Thyroid gland (tissue), 4 donors: ENCODE measurements at regions not wholly inside any gene's neighbourhood (a gene's known extent, or its start where the extent isn't known, plus 50 kb on each side); places are given as distances from the start of the nearest gene placed in this dataset.
"Not testable (repeated sequence)": the region's sequence is repeated elsewhere in the genome, so short reads cannot be mapped to it uniquely, and the experiment has no call there.

Experiments
- DNase-seq, 2 donors: peaks; one replicate each; pipeline ENCODE4 v3.0.0-alpha.2; 2019
- H3K27ac ChIP-seq, 3 donors: fragments of 200-600 bp; sonication (generic); 1 replicate in 2 of 3; 2 replicates in 1 of 3; pipeline ENCODE4 v1.5.1; 2016 to 2019; ENCODE audit warnings: mild to moderate bottlenecking in 1 of 3, moderate library complexity in 1 of 3
- H3K27me3 ChIP-seq: fragments of 200-600 bp; sonication (generic); one replicate; pipeline ENCODE4 v1.5.1; 2019
- H3K36me3 ChIP-seq, 2 donors: fragments of 200-600 bp; sonication (generic); one replicate each; pipeline ENCODE4 v1.5.1; 2016 to 2019
- H3K4me1 ChIP-seq, 2 donors: fragments of 200-600 bp; sonication (generic); one replicate each; pipeline ENCODE4 v1.5.1; 2017 to 2019
- H3K4me3 ChIP-seq, 3 donors: fragments of 200-600 bp; sonication (generic); replicated peaks in 1 of 3; 1 replicate in 2 of 3; 2 replicates in 1 of 3; pipeline ENCODE4 v1.5.1; 2016; ENCODE audit warnings: mild to moderate bottlenecking in 1 of 3
- H3K9me3 ChIP-seq: fragments of 200-600 bp; sonication (generic); one replicate; pipeline ENCODE4 v1.5.1; 2017
- POLR2A ChIP-seq, 2 donors: fragments of 450-650 bp; IDR thresholded peaks; one replicate each; pipeline ENCODE4 v1.6.1; 2017; ENCODE audit warnings: antibody characterized with exemption in 2 of 2, mild to moderate bottlenecking in 2 of 2, moderate library complexity in 1 of 2
- WGBS, 2 donors: methylation state at CpG; one replicate each; pipeline ENCODE4 v1.1.5; 2017; 5-methylcytosine and 5-hydroxymethylcytosine counted together
- intact Hi-C: fragments of 100-400 bp; cut with DNase I; formaldehyde crosslinking; loops from one replicate; pipeline ENCODE4 v1.15.1; 2023
- TF ChIP-seq, protein P1 (sequence below), 6 experiments: fragments of 200-600 bp in 3 of 6; fragments of 450-650 bp in 3 of 6; sonication (generic) in 3 of 6; IDR thresholded peaks; one replicate each; pipeline ENCODE4 v1.5.1; 2016 to 2019; ENCODE audit warnings: antibody characterized with exemption in 6 of 6, mild to moderate bottlenecking in 2 of 6, inconsistent platforms in 1 of 6, moderate library complexity in 1 of 6

DNA sequence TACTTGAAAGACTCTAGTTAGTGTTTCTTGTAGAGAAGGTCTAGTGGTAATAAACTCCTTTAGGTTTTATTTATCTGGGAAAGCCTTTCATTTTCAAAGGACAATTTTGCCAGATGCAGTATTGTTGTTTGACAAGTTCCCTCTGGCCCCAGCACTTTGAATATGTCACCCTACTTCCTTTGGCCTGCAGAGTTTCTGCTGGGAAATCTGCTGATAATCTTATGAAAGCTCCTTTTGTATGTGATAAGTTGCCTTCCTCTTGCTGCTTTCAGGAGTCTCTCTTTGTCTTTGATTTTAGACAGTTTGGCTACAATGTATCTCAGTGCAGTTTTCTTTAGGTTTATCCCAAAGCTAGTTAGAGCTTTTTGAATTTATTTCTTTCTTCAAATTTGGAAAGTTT is 106.2 kb upstream of the L3MBTL4 start:
- TF ChIP-seq, protein P1, sequence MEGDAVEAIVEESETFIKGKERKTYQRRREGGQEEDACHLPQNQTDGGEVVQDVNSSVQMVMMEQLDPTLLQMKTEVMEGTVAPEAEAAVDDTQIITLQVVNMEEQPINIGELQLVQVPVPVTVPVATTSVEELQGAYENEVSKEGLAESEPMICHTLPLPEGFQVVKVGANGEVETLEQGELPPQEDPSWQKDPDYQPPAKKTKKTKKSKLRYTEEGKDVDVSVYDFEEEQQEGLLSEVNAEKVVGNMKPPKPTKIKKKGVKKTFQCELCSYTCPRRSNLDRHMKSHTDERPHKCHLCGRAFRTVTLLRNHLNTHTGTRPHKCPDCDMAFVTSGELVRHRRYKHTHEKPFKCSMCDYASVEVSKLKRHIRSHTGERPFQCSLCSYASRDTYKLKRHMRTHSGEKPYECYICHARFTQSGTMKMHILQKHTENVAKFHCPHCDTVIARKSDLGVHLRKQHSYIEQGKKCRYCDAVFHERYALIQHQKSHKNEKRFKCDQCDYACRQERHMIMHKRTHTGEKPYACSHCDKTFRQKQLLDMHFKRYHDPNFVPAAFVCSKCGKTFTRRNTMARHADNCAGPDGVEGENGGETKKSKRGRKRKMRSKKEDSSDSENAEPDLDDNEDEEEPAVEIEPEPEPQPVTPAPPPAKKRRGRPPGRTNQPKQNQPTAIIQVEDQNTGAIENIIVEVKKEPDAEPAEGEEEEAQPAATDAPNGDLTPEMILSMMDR (IDR thresholded peaks at IDR 0.05) = no peak
- no peak for TF ChIP-seq POLR2A (IDR thresholded peaks at IDR 0.05)
- intact Hi-C loops = no loop called here
- no peaks in the 10 kb centered on the region for H3K36me3 ChIP-seq

DNA sequence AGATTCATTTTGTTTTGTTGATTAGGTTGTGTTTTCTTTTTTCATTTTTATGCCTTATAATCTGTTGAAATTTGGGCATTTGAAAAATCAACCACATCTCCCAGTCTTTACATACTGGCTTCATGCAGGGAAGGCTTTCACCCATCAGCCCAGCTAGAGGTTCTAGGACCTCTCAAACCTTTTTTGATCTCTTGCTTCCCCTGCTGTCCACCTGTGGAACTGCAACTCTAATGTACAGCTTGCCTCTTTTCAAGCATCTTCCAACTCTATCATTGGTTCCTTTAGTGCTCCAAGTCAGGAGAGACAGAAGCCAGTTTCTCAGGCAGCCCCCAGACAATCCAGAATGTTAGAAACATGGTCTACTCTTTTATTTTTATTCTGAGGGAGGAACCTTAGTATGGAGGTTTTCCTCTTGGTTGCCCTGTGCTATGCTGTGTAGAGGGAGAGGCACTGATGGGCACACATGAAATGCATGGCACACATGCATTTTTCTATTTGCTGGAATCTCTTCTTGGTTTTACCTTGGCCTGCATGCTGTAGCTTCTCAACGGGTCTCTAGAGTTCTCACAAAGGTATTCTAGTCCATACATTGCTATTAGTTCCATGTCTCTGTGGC is 107.2 kb upstream of the L3MBTL4 start:
- Histone ChIP-seq H3K4me3 (no peak overlapping the region), H3K27ac (no peak overlapping the region), H3K9me3 (no peaks in the 10 kb centered on the region), H3K27me3 (no peaks in the 10 kb centered on the region), H3K36me3 (no peaks in the 10 kb centered on the region), H3K4me1 (no peaks in the 10 kb centered on the region)
- TF ChIP-seq POLR2A (IDR thresholded peaks at IDR 0.05) = no peak
- TF ChIP-seq, protein P1 (IDR thresholded peaks at IDR 0.05) = peak; percentile 29 to 45 (median 42)
- DNase-seq = peak; percentile 10 to 13
- intact Hi-C loops = no loop called here
- WGBS, 2 donors = 53 to 71% methylated on average over 1 of the region's 1 CpG

More for the DNA sequence above, 106.2 kb upstream of the L3MBTL4 start:
- no peaks in the 10 kb centered on the region for H3K27me3 ChIP-seq
- H3K4me3 ChIP-seq = no peak overlapping the region
- H3K4me1 ChIP-seq = no peaks in the 10 kb centered on the region
- DNase-seq = no peak
- no peak overlapping the region for H3K27ac ChIP-seq
- H3K9me3 ChIP-seq = no peaks in the 10 kb centered on the region

DNA sequence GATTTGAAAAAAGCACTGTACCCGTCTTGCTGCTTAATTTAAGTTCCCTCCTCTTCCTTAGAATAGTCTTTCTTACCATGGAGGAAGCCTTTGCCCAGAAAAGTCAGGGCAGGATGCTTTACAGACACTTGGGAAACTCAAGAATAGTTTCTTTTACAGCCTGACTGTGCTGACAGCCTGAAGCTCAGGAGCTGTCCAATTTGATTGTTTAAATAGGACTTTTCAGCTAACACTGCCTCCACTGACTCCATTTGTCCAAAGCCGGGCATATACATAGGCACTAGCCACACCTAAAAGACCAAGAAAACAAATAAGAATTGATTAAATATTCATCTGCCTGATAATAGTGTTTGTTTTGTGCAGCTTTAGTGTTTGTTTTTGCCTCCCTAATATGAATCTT is 110.9 kb upstream of the L3MBTL4 start:
- WGBS, 2 donors = 44 to 48% methylated on average over 2 of the region's 2 CpGs
- no peak for TF ChIP-seq POLR2A (IDR thresholded peaks at IDR 0.05)
- TF ChIP-seq, protein P1 (IDR thresholded peaks at IDR 0.05) = no peak
- DNase-seq = no peak
- intact Hi-C loops = no loop called here
- H3K27me3 ChIP-seq = no peaks in the 10 kb centered on the region
- H3K27ac ChIP-seq = no peak overlapping the region
- no peaks in the 10 kb centered on the region for H3K4me1 ChIP-seq
- H3K9me3 ChIP-seq = no peaks in the 10 kb centered on the region
- no peak overlapping the region for H3K4me3 ChIP-seq
- H3K36me3 ChIP-seq = no peaks in the 10 kb centered on the region

DNA sequence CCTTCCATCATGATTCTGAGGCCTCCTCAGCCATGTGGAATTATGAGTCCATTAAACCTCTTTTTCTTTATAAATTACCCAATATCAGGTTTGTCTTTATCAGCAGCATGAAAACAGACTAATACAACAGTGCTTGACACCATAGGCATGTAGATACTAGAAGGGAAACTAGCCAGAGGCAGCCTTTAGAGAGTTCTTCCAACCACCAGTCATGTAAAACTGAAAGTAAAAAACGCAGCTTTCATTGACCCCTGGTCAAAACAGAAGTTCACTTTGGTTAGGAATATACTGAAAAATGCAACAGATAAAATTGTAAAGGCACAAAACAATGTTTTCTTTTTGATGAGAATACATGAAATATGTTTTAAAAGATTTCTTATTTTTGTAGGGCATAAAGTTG is 122.8 kb upstream of the L3MBTL4 start:
- H3K4me1 ChIP-seq = no peaks in the 10 kb centered on the region
- no peak overlapping the region for H3K4me3 ChIP-seq
- H3K9me3 ChIP-seq = no peaks in the 10 kb centered on the region
- 26 to 54% methylated on average over 1 of the region's 1 CpG for WGBS, 2 donors
- TF ChIP-seq, protein P1 (IDR thresholded peaks at IDR 0.05) = no peak
- no peak for TF ChIP-seq POLR2A (IDR thresholded peaks at IDR 0.05)
- intact Hi-C loops = no loop called here
- H3K27ac ChIP-seq = no peak overlapping the region
- H3K36me3 ChIP-seq = no peaks in the 10 kb centered on the region
- H3K27me3 ChIP-seq = no peaks in the 10 kb centered on the region
- no peak for DNase-seq

DNA sequence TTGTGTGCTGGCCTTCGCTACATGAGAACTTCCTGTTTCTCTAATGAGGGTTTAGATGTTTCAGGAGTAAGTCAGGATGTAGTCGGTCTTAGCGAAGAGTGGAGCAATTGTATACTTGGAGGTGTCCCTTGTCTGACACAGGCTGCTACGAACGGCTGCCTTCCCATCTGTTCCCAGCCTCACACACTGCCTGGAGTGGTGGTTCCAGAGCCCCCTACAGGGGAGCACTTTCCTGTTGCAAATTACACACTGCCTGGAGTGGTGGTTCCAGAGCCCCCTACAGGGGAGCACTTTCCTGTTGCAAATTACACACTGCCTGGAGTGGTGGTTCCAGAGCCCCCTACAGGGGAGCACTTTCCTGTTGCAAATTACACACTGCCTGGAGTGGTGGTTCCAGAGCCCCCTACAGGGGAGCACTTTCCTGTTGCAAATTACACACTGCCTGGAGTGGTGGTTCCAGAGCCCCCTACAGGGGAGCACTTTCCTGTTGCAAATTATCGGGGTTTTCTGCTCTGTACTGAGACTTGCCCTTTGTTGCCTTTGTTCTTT is 126.5 kb upstream of the L3MBTL4 start:
- not testable (repeated sequence) for DNase-seq, H3K27me3 ChIP-seq, H3K4me3 ChIP-seq, H3K9me3 ChIP-seq, H3K27ac ChIP-seq, H3K4me1 ChIP-seq, H3K36me3 ChIP-seq
- intact Hi-C loops = loop anchor here (5.0 kb wide), 1 partner anchor 346 kb away; no protein-coding TSS in a partner anchor
- 37 to 54% methylated on average over 6 of the region's 6 CpGs for WGBS, 2 donors
